Epithelial cell of prostate (primary cell): ENCODE measurements at regions not wholly inside any gene's neighbourhood (a gene's known extent, or its start where the extent isn't known, plus 50 kb on each side); places are given as distances from the start of the nearest gene placed in this dataset.
"Not testable (repeated sequence)": the region's sequence is repeated elsewhere in the genome, so short reads cannot be mapped to it uniquely, and the experiment has no call there.

Source experiments
- DNase-seq: peaks from one replicate; pipeline ENCODE4 v3.0.0-alpha.2; 2011; ENCODE audit warnings: low read depth, low spot score
- H3K27ac ChIP-seq: fragments of 450-650 bp; 2 replicates; pipeline ENCODE4 v1.5.1; 2017; ENCODE audit warnings: mild to moderate bottlenecking

- DNase-seq: no peak
- H3K27ac ChIP-seq: no peak overlapping the region
These were observed 1632.3 kb upstream of the B3GALT2 start for GRCh38 chr1:194818674-194819073.

- no peak for DNase-seq
- H3K27ac ChIP-seq: no peak overlapping the region
These were observed 1630.4 kb upstream of the B3GALT2 start for GRCh38 chr1:194816859-194817258.

GRCh38 chr1:194813096-194813495 lies 1626.7 kb upstream of the B3GALT2 start:
- no peak overlapping the region for H3K27ac ChIP-seq
- DNase-seq: no peak

- H3K27ac ChIP-seq: no peak overlapping the region
- no peak for DNase-seq
These were observed 1623.3 kb upstream of the B3GALT2 start for GRCh38 chr1:194809665-194810064.

- no peak overlapping the region for H3K27ac ChIP-seq
- no peak for DNase-seq
These were observed 1622.8 kb upstream of the B3GALT2 start for GRCh38 chr1:194809215-194809614.

GRCh38 chr1:194807530-194808220 lies 1621.3 kb upstream of the B3GALT2 start:
- H3K27ac ChIP-seq: no peak overlapping the region
- DNase-seq: no peak

DNA sequence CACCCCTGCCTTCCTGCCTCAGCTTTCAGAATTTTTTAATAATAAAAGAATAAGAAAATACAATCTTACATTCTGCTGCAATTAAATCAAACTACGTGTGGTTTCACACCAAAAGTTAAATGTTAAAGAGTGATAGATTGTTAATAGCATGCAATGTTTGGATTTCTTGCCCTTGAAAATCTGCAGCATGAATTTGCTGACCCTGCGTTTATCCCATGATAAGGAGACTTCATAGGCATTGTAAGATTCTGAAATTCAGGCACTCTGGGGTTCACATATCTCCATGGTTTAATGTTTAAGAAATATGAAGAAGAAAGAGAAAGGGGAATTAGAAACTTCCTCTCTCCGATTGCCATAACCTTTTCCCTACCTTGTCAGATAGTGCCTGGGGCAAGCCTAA lies 1616.2 kb upstream of the B3GALT2 start:
- DNase-seq: no peak
- H3K27ac ChIP-seq: no peak overlapping the region

DNA sequence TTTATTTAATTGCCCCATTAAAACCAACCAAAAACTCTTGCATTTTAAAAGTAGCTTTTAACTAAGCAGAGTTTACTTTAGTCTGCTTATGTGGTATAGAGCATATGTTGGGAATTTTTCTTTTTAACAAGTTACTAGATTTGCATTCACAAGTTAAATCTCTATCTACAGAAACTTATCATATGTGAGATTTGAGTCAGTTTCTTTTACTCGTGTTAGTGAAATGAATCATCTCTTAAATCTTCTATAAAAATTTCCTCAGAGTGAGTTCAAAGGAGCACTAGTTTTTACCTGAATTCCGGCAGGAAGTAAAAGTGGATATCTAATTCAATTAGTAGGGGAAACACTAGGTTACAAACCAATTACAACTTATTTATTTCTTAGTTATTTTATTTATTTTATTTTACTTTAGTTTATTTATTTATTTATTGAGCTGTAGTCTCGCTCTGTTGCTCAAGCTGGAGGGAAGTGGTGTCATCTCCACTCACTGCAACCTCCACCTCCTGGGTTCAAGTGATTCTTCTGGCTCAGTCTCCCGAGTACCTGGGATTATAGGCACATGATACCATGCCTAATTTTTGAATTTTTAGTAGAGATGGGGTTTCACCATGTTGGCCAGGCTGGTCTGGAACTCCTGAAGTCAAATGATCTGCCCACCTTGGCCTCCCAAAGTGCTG lies 1609.6 kb upstream of the B3GALT2 start:
- H3K27ac ChIP-seq: no peak overlapping the region
- DNase-seq: no peak

DNA sequence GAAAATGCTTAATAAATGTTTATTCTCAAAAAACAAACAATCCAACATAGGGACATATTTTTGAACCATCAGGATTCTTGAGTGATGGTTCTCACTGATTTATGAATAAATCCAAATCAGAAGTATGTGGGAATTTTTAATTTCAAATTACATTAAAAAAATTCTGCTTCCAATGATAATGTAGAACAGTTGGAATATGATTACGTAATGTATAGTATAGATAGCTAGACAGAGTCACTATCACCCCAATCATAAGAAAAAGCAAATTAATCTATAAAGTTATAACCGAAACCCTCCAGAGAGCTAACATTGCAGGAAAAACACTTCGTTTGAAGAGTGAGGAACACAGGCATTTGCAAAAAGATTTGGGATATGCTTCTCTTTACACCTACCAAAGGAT lies 1600.6 kb upstream of the B3GALT2 start:
- no peak for DNase-seq
- no peak overlapping the region for H3K27ac ChIP-seq

DNA sequence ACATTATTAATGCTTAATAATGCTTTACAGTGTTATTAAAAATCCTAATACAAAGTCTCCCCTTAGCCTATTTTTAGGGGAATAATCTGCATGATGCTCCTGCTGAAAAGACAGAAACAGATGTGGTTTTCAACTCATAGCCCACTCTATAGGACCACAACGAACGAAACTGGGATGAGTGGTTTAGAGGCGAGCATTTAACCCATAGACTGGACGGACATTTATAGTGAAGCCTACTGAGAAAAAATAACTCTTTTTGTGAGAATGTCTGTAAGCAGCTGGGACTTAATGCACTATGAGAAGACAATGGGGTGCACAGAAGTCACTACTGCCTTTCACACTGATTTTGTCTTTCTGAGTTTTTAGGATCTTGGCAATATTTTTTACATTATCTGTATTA lies 1599.6 kb upstream of the B3GALT2 start:
- H3K27ac ChIP-seq: no peak overlapping the region
- no peak for DNase-seq

DNA sequence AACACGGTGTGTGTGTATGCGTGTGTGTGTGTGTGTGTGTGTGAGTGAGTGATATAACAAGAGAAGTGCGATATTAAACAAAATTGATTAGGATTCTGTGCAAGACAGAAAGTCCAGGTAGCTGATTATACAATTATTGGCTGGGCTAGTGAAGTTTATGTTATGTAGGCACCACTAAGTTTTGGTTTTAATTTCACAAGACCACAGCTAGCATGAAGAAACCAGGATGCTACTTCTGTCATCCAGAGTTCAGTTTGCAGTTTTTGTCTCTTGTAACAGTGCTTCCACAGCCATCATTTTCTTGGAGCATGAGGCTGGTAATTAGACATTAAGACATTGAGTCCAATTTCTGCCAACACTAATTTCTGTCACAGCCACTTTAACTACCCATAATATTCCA lies 1590.2 kb upstream of the B3GALT2 start:
- DNase-seq: no peak
- no peak overlapping the region for H3K27ac ChIP-seq

- no peak overlapping the region for H3K27ac ChIP-seq
- DNase-seq: no peak
These were observed 1588.1 kb upstream of the B3GALT2 start for GRCh38 chr1:194774535-194774934.

- H3K27ac ChIP-seq: no peak overlapping the region
- no peak for DNase-seq
These were observed 1569.0 kb upstream of the B3GALT2 start for GRCh38 chr1:194755241-194755994.

DNA sequence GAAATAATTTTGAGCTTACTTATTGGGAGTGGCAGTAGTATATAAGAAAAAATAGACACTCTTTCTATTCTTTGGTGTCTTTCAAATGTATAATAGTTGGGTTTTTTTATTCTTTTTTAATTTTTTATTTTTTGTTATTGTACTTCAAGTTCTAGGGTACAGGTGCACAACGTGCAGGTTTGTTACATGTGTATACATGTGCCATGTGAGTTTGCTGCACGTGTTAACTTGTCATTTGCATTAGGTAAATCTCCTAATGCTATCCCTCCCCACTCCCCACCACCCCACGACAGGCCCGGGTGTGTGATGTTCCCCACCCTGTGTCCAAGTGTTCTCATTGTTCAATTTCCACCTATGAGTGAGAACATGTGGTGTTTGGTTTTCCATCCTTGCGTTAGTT lies 1552.4 kb upstream of the B3GALT2 start:
- not testable (repeated sequence) for DNase-seq, H3K27ac ChIP-seq

DNA sequence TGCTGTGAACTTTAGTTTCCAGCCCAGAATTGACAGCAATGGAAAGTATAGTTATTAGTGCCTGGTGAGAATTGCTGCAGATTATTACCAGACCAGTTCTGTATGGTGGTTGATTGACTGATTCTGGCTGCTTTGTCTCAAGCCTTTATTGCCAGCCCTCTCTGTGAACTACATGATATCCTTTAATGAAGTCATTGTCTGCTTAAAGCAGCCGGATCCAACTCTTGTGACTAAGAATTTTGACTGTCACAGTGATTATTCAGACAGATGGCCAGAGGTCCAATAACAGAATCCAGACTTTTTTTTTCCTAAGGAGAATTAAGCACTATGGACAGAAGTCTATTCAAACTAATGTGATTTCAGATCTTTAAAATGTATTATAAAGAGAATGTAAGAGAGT lies 1548.6 kb upstream of the B3GALT2 start:
- no peak overlapping the region for H3K27ac ChIP-seq
- DNase-seq: no peak

GRCh38 chr1:194731025-194731424 lies 1544.6 kb upstream of the B3GALT2 start:
- no peak overlapping the region for H3K27ac ChIP-seq
- DNase-seq: no peak

- DNase-seq: no peak
- H3K27ac ChIP-seq: no peak overlapping the region
These were observed 1543.9 kb upstream of the B3GALT2 start for GRCh38 chr1:194730304-194730703.

- no peak overlapping the region for H3K27ac ChIP-seq
- no peak for DNase-seq
These were observed 1536.7 kb upstream of the B3GALT2 start for GRCh38 chr1:194723067-194723466.

DNA sequence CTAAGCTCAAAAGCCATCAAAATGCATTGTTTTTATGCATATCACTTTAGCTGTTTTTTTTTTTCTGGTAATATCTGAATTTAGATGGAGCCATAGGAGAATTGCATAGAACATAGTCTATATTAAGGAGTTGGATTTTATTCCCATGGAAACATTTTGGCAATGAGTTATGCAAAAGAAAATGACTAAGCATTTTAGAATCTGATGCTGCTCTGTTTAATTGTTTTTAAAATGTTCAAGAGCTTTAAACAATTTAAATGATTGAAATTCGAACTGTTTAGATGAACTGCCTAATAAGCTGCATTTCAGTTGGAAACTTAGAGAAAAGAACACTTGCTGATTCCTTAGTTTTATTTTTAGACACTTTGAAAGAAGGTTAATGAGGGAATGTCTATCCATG lies 1531.5 kb upstream of the B3GALT2 start:
- DNase-seq: no peak
- H3K27ac ChIP-seq: no peak overlapping the region

DNA sequence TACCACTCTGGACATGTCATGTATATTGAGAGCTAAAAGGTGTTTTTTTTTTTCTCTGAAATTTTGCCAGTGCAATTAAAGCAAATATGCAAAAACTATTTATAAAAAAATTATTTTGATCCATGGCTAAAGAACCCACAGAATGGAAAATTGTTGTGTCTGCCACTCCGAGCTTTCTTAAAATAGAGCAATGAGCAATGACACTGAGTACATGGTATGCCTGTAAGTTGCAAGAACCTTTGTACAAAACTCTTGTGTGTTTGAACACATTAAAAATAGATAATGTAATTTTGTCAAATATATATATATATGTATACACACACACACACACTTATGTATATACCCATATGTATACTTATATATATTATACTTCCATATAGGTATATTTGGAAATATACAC lies 1530.9 kb upstream of the B3GALT2 start:
- no peak overlapping the region for H3K27ac ChIP-seq
- DNase-seq: no peak

DNA sequence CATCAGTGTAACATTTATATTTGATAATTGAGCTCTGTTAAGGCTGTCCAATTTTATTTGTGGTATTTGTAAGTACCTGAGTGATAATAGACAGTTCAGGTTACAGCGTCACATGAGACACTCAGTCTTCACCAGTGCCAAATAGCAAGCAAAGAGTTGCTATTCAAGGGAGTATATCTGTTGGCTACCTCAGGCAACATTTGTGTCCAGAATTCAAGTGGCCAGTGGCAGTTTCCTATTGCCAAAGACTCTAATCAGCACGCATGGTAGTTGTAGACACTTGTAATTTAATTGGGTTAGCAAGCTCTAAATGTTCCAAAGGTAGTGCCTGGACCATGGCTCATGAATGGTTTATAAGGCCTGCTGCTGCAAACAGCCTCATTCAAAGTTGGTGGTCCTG lies 1524.3 kb upstream of the B3GALT2 start:
- no peak overlapping the region for H3K27ac ChIP-seq
- no peak for DNase-seq
